ENCODE measurements at regions not wholly inside any gene's neighbourhood (a gene's known extent, or its start where the extent isn't known, plus 50 kb on each side); places are given as distances from the start of the nearest gene placed in this dataset.

- no peak for DNase-seq (ENCODE audit: low spot score)
Observed at GRCh38 chr11:79894111-79894510, 453.3 kb upstream of the TENM4 start.

- no peak for DNase-seq (ENCODE audit: low spot score)
Observed at GRCh38 chr11:79890272-79890671, 449.4 kb upstream of the TENM4 start.

GRCh38 chr11:79864882-79865281 lies 424.1 kb upstream of the TENM4 start:
- DNase-seq (ENCODE audit: low spot score) = no peak

- no peak for DNase-seq (ENCODE audit: low spot score)
Observed at GRCh38 chr11:79860336-79860735, 419.5 kb upstream of the TENM4 start.

GRCh38 chr11:79857377-79858214 lies 416.8 kb upstream of the TENM4 start:
- DNase-seq (ENCODE audit: low spot score) = no peak

GRCh38 chr11:79852176-79852575 lies 411.3 kb upstream of the TENM4 start:
- no peak for DNase-seq (ENCODE audit: low spot score)

GRCh38 chr11:79845002-79845709 lies 404.3 kb upstream of the TENM4 start:
- no peak for DNase-seq (ENCODE audit: low spot score)

- DNase-seq (ENCODE audit: low spot score) = no peak
Observed at GRCh38 chr11:79834015-79834414, 393.2 kb upstream of the TENM4 start.

- no peak for DNase-seq (ENCODE audit: low spot score)
Observed at GRCh38 chr11:79830446-79830845, 389.6 kb upstream of the TENM4 start.

- DNase-seq (ENCODE audit: low spot score) = no peak
Observed at GRCh38 chr11:79829891-79830290, 389.1 kb upstream of the TENM4 start.

- DNase-seq (ENCODE audit: low spot score) = no peak
Observed at GRCh38 chr11:79822766-79823165, 381.9 kb upstream of the TENM4 start.

GRCh38 chr11:79813551-79813950 lies 372.7 kb upstream of the TENM4 start:
- DNase-seq (ENCODE audit: low spot score) = no peak

GRCh38 chr11:79809487-79809886 lies 368.7 kb upstream of the TENM4 start:
- no peak for DNase-seq (ENCODE audit: low spot score)

- DNase-seq (ENCODE audit: low spot score) = no peak
Observed at GRCh38 chr11:79807506-79807905, 366.7 kb upstream of the TENM4 start.

GRCh38 chr11:79796704-79797103 lies 355.9 kb upstream of the TENM4 start:
- DNase-seq (ENCODE audit: low spot score) = no peak

GRCh38 chr11:79794484-79795393 lies 353.9 kb upstream of the TENM4 start:
- DNase-seq (ENCODE audit: low spot score) = no peak

GRCh38 chr11:79794057-79794456 lies 353.2 kb upstream of the TENM4 start:
- DNase-seq (ENCODE audit: low spot score) = no peak

- no peak for DNase-seq (ENCODE audit: low spot score)
Observed at GRCh38 chr11:79786961-79787360, 346.1 kb upstream of the TENM4 start.

- DNase-seq (ENCODE audit: low spot score) = no peak
Observed at GRCh38 chr11:79783833-79784232, 343.0 kb upstream of the TENM4 start.

GRCh38 chr11:79768343-79768742 lies 327.5 kb upstream of the TENM4 start:
- no peak for DNase-seq (ENCODE audit: low spot score)

GRCh38 chr11:79762279-79762921 lies 321.6 kb upstream of the TENM4 start:
- DNase-seq (ENCODE audit: low spot score) = no peak

GRCh38 chr11:79758325-79758724 lies 317.5 kb upstream of the TENM4 start:
- DNase-seq (ENCODE audit: low spot score) = no peak
